ENCODE measurements at regions not wholly inside any gene's neighbourhood (a gene's known extent, or its start where the extent isn't known, plus 50 kb on each side); places are given as distances from the start of the nearest gene placed in this dataset.
"Not testable (repeated sequence)": the region's sequence is repeated elsewhere in the genome, so short reads cannot be mapped to it uniquely, and the experiment has no call there.

GRCh38 chr3:153379516-153379915, 217.5 kb downstream of the RAP2B start:
- peak; percentile 5 for DNase-seq

DNA sequence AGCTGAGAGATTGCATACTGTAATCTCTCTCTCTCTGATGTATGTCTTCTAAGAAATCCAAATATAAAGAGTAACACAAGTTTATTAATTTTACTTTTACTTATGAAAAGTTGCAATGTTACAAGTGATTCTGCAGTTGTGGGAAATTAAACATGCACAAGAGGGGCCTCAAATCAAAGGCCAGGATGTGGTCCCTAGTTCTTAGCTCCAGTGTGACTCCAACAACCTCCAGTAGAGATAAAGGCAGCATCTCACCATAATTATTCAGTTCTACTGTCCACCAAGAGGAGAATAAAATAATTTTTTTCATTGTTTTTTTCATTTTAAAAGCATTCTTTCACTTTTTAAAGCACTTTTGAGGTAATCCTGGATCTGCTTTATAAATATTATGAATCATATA, 223.3 kb downstream of the RAP2B start:
- no peak for DNase-seq

GRCh38 chr3:153392363-153392762, 230.3 kb downstream of the RAP2B start:
- DNase-seq, result no peak

DNA sequence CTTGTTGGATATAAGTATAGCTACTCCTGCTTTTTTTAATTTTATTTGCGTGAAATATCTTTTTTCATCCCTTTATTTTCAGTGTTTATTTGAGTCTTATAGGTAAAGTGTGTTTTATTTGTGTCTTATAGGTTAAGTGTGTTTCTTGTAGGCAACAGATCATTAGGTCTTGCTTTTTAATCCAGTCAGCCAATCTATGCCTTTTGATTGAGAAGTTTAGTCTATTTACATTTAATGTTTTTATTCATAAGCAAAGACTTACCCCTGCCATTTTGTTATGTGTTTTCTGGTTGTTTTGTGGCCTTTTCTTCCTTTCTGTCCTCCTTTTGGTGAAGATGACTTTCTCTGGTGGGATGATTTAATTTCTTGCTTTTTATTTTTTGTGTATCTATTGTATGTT, 232.0 kb downstream of the RAP2B start:
- DNase-seq, result no peak

GRCh38 chr3:153396581-153396980, 234.6 kb downstream of the RAP2B start:
- no peak for DNase-seq

DNA sequence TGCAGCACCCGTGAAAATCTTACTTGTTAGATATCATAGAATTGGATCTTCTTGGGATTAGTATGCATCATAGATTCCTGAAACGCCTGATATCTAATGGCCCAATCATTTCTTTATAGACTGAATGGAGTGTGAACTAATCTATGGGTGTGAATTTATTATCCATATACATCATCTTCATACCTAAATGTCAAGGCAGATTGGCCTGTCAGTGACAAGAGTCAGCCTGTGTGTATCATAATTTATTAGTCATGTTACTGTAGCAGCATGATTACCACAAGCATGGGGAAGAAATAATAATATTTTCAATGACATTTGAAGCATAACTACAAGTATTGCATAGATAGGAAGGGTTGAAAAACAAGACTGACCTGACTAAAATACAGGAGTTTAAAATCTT, 235.8 kb downstream of the RAP2B start:
- DNase-seq, result no peak

DNA sequence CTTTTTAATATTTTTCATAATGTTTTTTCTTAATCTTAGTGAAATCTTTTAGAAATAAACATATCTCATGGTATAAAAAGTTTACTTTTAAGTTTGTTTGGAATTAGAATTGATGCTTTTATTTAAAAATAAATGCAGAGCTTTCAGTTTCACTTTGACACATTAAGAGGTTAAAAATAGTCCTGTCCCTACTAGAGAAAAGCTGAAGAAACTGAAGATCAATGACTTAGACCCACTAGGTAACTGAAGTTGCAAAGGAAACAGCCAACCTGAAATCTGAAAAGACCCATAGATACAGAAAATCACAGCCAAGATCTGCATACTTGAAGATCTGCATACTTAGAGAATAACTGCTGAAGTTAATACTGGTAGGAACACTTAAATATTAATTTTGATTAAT, 237.6 kb downstream of the RAP2B start:
- no peak for DNase-seq

DNA sequence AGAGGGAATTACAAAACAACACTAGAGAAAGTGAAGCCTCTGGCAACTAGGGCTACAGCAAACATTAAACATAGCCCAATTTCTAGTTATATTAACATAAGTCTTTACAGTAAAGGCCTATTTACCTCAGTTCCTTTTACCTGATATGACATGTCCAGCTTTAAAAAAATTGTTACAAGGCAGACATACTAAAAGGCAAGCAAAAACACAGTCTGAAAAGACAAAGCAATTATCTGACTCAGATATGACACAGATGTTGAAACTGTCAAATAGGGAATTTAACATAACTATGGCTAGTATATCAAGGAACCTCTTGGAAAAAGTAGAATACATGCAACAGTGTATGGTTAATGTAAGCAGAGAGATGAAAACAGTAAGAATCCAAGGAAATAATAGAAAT, 238.6 kb downstream of the RAP2B start:
- DNase-seq, result no peak

DNA sequence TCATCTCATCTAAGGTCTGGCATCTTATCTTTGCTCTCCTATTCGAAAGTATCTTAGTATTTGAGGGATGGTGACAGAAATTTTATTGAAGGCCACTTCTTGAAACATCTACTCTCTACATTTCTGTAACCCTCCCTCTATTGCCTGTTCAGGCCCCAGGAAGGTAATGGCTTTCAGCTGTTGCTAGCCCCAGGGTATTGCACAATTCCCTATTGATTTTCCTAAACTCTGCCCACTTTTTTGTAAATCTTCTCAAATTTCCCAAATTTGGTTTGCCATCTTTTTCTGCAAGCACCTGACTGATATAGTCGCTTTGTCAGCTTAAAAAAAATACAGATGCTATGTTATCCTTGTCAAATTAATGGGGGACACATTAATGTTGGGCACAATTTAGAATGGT, 242.1 kb downstream of the RAP2B start:
- no peak for DNase-seq

- DNase-seq, result not testable (repeated sequence)
These were observed 243.3 kb downstream of the RAP2B start for GRCh38 chr3:153405320-153405719.

- DNase-seq, result no peak
These were observed 248.5 kb downstream of the RAP2B start for GRCh38 chr3:153410517-153410916.

DNA sequence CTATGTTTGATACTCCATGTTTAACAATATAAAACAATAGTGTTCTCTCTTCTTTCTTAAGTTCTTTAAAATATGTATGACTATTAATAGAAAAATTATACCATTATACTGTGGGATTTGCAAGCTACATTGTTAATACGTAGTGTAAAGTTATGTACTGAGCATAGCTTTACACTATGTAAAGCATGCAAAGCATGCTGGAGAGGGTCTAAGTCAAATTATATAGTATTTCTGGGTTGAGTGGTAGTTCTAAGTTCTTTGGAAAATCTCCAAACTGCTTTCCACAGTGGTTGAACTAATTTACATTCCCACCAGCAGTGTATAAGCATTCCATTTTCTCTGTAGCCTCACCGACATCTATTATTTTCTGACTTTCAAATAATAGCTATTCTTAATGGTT, 253.0 kb downstream of the RAP2B start:
- no peak for DNase-seq

GRCh38 chr3:153422314-153422713, 260.3 kb downstream of the RAP2B start:
- no peak for DNase-seq

DNA sequence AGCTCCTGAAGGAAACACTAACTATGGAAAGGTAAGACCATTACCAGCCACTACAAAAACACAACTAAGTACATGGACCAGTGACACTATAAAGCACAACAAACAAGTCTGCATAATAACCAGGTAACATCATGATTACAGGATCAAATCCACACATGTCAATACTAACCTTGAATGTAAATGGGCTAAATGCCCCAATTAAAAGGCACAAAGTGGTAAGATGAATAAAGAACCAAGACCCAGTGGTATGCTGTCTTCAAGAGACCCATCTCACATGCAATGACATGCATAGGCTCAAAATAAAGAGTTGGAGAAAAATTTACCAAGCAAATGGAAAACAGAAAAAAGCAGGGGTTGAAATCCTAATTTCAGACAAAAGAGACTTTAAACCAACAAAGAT, 261.8 kb downstream of the RAP2B start:
- not testable (repeated sequence) for DNase-seq

DNA sequence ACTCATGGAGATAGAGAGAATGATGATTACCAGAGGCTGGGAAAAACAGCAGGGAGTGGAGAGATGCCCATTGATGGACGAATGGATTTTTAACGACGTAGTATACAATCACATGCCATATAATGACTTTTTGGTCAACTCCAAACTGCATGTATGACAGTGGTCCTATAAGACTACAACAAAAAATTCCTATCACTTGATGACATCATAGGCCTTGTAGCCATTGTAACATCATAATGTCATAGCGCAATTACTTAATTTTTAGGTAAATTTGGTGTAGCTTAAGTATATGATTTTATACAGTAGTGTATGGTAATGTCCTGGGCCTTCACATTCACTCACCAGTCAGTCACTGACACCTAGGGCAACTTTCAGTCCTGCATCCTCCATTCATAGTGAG, 264.3 kb downstream of the RAP2B start:
- no peak for DNase-seq

GRCh38 chr3:153426803-153427202, 264.8 kb downstream of the RAP2B start:
- DNase-seq, result no peak

- DNase-seq, result no peak
These were observed 267.8 kb downstream of the RAP2B start for GRCh38 chr3:153429821-153430220.

GRCh38 chr3:153431076-153431475, 269.1 kb downstream of the RAP2B start:
- no peak for DNase-seq

DNA sequence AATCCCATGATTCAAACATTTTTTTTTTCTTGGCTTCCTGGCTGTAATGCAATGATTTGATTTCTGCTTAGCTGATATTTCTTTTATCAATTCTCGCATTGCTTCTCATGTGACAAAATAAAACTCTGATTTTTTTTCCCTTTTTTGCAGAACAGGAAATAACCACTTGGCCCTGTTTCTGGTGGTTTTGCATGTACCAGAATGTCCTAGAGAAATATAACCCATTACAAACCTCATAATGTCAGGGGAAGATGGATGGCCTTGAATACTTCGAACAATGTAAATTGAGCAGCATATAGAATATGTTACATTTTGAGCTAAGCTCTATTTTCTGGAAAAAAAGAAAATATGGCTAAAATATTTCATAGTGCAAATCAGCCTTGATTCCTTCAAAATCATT, 275.6 kb downstream of the RAP2B start:
- DNase-seq, result no peak

- no peak for DNase-seq
These were observed 276.2 kb downstream of the RAP2B start for GRCh38 chr3:153438271-153438670.

GRCh38 chr3:153439780-153440179, 277.8 kb downstream of the RAP2B start:
- no peak for DNase-seq

GRCh38 chr3:153440311-153440710, 278.3 kb downstream of the RAP2B start:
- DNase-seq, result no peak

DNA sequence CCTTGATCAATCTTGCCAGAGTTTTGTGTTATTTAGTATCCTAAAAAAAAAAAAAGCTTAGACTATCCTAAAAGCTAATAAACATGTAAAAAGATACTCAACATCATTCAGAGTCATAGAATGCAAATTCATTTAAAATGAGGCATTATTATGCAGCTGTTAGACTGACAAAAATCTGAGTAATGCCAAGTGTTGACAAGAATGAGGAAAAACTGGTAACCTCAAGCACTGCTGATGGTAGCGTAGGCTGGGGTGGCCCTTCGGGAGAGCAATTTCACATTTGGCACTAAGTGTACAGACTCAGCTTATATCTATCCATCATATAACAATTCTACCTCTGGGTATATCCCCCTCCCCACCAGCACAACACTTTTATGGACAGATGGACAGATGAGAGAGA, 280.4 kb downstream of the RAP2B start:
- no peak for DNase-seq

- no peak for DNase-seq
These were observed 280.9 kb downstream of the RAP2B start for GRCh38 chr3:153442799-153443487.

- DNase-seq, result no peak
These were observed 281.9 kb downstream of the RAP2B start for GRCh38 chr3:153443961-153444360.

DNA sequence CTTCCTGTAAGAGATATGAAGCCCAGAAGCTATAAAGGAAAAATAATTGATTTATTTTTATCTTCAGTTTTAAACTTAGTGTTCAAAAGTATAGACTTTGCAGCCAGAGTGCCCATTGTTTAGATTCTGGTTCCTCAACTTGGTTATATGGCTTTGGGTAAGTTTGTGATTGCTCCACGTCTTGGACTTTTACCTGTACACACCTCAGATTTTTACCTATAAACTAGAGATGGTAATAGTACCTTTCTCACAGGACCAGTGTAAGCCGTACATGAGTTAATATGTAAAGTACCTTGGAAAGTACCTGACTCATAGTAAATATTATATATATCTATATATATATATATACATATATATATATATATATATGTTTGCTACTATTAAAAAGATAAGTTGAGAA, 283.8 kb downstream of the RAP2B start:
- DNase-seq, result no peak

Measured in NCI-H226 (cell line).